Fibroblast of pulmonary artery (primary cell): ENCODE measurements at regions not wholly inside any gene's neighbourhood (a gene's known extent, or its start where the extent isn't known, plus 50 kb on each side); places are given as distances from the start of the nearest gene placed in this dataset.

Experiments
- DNase-seq: peaks from one replicate; pipeline ENCODE4 v3.0.0-alpha.2; 2010; ENCODE audit warnings: low read depth
- H3K4me3 ChIP-seq: replicated peaks from 2 replicates; pipeline ENCODE4 v1.5.1; 2011; ENCODE audit warnings: low read depth, mild to moderate bottlenecking, control low read depth, low read length, moderate library complexity
- TF ChIP-seq, protein P1 (sequence below): IDR thresholded peaks from 2 replicates; pipeline ENCODE4 v1.5.1; 2011; ENCODE audit warnings: mild to moderate bottlenecking, control low read depth, low read length, inconsistent platforms; ENCODE audit errors: missing control alignments

DNA sequence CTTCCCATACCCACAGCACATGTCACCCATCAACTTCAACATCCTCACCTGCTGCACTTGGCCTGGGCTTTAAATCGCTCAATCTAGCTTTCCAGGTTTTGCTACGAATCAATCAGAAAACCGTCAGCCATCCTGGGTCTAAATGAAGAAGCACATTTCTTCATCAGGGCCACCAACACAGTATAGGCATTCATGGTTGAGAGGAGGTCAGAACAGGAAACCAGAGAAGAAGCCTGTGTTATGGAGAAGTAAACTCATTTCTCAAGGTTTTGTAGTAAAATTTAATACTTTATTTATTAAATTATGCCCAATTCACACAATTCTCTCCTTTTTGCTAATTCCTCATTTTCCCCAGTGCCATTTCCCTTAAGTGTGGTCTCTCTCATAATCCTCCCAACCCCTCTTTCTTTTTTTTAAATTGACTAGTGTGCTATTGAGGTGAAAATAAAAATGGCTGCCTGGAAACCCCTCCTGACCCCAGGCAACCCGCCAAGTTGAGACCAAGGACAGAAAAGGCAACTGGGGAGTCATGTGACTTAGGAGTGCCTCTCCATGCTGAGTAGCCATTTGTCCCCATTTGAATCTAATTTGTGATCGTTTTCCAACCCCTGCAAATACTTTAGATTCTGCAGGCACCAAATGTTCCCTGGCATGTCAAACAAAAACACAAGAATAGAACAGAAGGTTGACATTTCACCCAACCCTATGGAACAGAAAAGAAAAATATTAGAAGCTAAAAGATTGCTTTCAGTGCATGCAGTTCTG lies 181.1 kb upstream of the NAMPT start:
- H3K4me3 ChIP-seq = no peak overlapping the region
- TF ChIP-seq, protein P1, sequence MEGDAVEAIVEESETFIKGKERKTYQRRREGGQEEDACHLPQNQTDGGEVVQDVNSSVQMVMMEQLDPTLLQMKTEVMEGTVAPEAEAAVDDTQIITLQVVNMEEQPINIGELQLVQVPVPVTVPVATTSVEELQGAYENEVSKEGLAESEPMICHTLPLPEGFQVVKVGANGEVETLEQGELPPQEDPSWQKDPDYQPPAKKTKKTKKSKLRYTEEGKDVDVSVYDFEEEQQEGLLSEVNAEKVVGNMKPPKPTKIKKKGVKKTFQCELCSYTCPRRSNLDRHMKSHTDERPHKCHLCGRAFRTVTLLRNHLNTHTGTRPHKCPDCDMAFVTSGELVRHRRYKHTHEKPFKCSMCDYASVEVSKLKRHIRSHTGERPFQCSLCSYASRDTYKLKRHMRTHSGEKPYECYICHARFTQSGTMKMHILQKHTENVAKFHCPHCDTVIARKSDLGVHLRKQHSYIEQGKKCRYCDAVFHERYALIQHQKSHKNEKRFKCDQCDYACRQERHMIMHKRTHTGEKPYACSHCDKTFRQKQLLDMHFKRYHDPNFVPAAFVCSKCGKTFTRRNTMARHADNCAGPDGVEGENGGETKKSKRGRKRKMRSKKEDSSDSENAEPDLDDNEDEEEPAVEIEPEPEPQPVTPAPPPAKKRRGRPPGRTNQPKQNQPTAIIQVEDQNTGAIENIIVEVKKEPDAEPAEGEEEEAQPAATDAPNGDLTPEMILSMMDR = no peak
- DNase-seq = no peak

DNA sequence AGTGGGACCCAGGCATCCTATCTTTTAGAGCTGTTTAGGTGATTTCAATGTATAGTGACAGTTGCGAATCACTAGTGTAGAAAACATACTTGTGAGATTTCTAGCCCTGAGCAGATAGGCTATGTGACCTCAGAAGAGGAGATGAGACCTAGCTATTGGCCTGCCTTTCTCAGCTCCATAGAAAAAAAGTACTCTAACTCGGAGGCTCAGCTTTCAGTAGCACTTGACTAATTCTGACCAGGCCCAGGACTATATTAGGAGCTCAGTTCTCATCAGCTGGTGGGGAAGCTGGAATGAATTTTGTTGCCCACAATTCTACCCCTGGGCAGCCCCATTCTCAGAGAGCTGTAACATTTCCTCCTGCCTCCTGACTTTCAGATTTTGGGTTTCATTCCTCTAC lies 179.9 kb upstream of the NAMPT start:
- TF ChIP-seq, protein P1 = no peak
- no peak for DNase-seq
- no peak overlapping the region for H3K4me3 ChIP-seq

DNA sequence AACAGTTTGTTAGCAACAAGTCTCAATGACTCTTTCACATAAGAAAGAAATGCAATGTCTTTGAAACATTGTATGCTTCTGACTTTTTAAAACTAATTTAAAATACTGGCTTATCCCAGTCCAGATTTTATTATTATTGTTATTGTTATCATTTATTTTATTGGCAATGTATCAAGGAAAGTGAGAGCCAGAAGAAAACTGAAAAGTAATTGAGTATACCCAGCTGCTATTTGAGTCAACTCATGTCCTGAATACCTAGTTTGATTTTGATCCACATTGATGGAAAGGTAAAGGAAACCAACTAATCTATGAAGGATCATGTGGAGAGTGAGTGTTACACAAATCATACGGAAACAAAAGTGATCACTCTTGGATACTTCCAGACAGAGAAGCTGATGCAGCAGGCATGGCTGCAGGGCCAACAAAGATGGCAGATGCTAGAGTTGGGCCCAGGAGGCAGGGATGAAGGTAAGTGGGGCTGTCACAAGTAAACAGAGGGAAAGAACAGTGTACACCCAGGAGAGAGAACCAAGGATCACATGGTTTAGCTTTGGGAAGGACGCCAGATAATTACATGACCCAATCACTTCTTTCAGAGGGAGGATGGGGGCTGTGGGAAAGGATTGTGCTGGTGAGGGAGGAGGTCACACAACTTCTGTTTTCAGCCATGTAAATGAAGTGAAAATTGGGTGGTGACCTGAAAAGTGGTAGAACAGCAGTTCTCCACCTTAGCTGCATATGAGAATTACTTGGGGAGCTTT lies 179.2 kb upstream of the NAMPT start:
- no peak overlapping the region for H3K4me3 ChIP-seq
- peak; percentile 31 for DNase-seq
- TF ChIP-seq, protein P1 = no peak

DNA sequence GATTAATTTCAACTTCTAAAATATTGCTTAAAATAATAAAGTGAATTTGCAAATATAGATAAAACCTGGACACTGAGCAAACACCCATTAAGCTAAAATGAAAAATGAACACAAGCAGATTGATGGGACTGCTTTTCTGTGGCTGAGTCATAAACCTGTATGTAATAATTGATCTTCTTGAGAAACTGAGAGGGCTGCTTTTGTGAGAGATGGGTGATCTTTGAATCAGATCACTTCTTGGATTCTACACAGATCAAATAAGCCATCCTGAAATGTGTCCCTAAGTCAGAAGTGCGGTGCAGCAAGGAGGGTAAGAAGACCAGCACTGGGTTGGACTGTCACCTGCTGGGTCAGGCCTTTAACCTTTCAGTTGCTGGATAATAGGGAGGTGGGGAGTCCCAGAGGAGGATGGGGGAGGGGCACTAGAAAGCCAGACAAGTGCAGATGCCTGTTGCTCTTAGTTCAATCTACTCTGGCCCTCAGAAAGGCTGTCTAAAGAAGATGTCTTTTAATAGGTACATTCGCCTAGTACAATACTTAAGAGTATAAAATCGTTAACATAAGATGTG lies 178.2 kb upstream of the NAMPT start:
- no peak for DNase-seq
- TF ChIP-seq, protein P1 = no peak
- H3K4me3 ChIP-seq = no peak overlapping the region

DNA sequence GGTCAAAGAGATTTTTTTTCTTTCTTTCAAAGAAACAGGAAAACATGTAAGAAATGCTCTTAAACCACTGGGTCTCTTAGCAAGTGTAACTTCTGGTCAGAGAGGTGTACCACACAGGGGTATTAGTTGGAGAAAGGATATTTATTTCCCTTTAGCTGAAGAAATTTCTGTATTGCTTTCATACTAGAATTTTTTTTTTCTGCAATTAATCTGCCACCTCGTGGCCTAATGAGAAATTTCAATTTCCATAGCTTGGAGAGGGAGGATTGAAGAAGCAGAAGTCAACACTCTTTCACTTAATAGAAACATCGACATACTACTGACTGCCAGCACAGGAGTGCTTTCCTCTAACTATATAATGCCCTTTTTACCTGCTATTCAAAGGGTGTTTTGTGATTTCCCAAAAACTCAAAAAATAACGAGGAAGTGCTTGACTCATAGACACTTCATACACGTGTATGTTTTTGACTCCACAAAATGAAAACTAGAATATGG lies 177.6 kb upstream of the NAMPT start:
- no peak overlapping the region for H3K4me3 ChIP-seq
- peak; percentile 76 for DNase-seq
- TF ChIP-seq, protein P1 = peak; percentile 50

DNA sequence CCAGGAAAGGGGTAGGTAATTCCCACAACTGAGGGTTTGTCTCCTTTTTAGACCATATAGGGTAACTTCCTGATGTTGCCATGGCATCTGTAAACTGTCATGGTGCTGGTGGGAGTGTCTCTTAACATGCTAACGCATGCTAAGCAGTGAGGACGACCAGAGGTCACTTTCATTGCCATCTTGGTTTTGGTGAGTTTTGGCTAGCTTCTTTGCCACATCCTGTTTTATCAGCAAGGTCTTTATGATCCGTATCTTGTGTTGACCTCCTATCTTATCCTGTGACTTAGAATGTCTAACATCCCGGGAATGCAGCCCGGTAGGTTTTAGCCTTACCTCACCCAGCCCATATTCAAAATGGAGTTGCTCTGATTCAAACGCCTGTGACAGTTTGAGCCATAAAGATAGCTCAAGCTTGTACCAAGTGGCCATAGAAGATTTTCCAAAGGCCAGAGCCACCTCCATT lies 176.0 kb upstream of the NAMPT start:
- TF ChIP-seq, protein P1 = no peak
- no peak for DNase-seq

More for the DNA sequence above, 176.0 kb upstream of the NAMPT start:
- no peak overlapping the region for H3K4me3 ChIP-seq
